Gastroesophageal sphincter (tissue), 4 donors: ENCODE measurements at regions not wholly inside any gene's neighbourhood (a gene's known extent, or its start where the extent isn't known, plus 50 kb on each side); places are given as distances from the start of the nearest gene placed in this dataset.

ENCODE experiments used
- ATAC-seq: fragments of 150-250 bp; one replicate; pipeline ENCODE4 v1.9.1; 2016; ENCODE audit warnings: mild to moderate bottlenecking, moderate library complexity
- H3K27ac ChIP-seq, 4 donors: fragments of 200-600 bp; sonication (generic) in 3 of 4; 1 replicate in 3 of 4; 2 replicates in 1 of 4; pipeline ENCODE4 v1.5.1; 2016 to 2019
- H3K27me3 ChIP-seq: fragments of 200-600 bp; sonication (generic); one replicate; pipeline ENCODE4 v1.5.1; 2019
- H3K36me3 ChIP-seq, 2 donors: fragments of 200-600 bp; sonication (generic); one replicate each; pipeline ENCODE4 v1.5.1; 2019; ENCODE audit warnings: control low read depth in 1 of 2
- H3K4me1 ChIP-seq, 3 donors: fragments of 200-600 bp; sonication (generic); 1 replicate in 2 of 3; 2 replicates in 1 of 3; pipeline ENCODE4 v1.5.1; 2016 to 2019; ENCODE audit warnings: control low read depth in 2 of 3
- H3K4me3 ChIP-seq, 2 donors: fragments of 200-600 bp; sonication (generic); one replicate each; pipeline ENCODE4 v1.5.1; 2019; ENCODE audit warnings: mild to moderate bottlenecking in 1 of 2, moderate library complexity in 1 of 2
- H3K9me3 ChIP-seq, 3 donors: fragments of 200-600 bp; sonication (generic); one replicate each; pipeline ENCODE4 v1.5.1; 2017 to 2019; ENCODE audit warnings: control low read depth in 2 of 3
- EP300 ChIP-seq: sonication (generic); formaldehyde crosslinking; IDR thresholded peaks from one replicate; pipeline ENCODE4 v1.6.1; 2017; ENCODE audit warnings: antibody characterized with exemption, mild to moderate bottlenecking
- POLR2A ChIP-seq, 2 donors: fragments of 450-650 bp; IDR thresholded peaks; one replicate each; pipeline ENCODE4 v1.6.1; 2017; ENCODE audit warnings: antibody characterized with exemption in 2 of 2, mild to moderate bottlenecking in 2 of 2, moderate library complexity in 1 of 2
- POLR2AphosphoS5 ChIP-seq: sonication (generic); formaldehyde crosslinking; IDR thresholded peaks from one replicate; pipeline ENCODE4 v1.6.1; 2017; ENCODE audit warnings: antibody characterized with exemption
- WGBS, 2 donors: methylation state at CpG; one replicate each; pipeline ENCODE4 v1.1.5; 2018; ENCODE audit warnings: low coverage in 1 of 2; 5-methylcytosine and 5-hydroxymethylcytosine counted together
- TF ChIP-seq, protein P1 (sequence below), 4 experiments: fragments of 200-600 bp in 2 of 4; fragments of 450-650 bp in 2 of 4; sonication (generic) in 1 of 4; IDR thresholded peaks; one replicate each; pipeline ENCODE4 v1.5.1; 2017 to 2019; ENCODE audit warnings: antibody characterized with exemption in 4 of 4, mild to moderate bottlenecking in 2 of 4, moderate library complexity in 2 of 4

DNA sequence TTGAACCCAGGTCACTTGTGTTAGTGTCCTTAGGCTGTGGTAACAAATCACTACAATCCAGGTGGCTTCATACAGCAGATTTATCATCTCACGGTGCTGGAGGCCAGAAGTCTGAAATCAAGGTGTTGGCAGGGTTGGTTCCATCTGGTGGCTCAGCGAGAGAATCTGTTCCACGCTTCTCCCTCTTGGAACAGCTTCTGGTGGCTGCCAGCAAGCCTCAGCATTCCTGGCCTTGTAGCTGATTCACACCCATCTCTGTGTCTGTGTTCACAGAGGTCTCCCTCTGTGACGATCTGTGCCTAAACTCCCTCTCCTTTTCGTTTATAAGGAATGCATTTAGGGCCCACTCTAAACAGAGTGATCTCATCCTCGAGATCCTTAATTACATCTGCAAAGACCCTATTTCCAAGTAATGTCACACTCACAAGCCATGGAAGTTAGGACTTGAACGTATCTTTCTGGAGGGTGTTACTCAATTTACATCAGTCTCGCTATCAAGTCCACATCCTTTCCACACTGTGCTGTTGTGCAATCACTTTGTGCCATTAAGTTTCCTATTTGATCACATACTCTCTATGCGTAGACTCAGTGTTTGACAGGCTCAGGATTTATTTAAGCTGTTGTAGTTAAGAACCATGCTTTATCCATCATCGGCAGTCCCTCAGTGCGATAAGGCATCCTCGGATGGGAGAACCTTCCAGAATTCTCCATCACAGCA lies 164.4 kb downstream of the SOCS6 start:
- Histone ChIP-seq H3K36me3 (no peaks in the 10 kb centered on the region), H3K4me3 (no peak overlapping the region), H3K27ac (no peak overlapping the region), H3K4me1 (peaks cover 0 to 4% (median 0%) of the 10 kb centered on the region in 3 donors), H3K9me3 (no peaks in the 10 kb centered on the region), H3K27me3 (peaks cover 36% of the 10 kb centered on the region)
- TF ChIP-seq EP300, result no peak
- 62 to 68% methylated on average over 4 to 12 of the region's 12 CpGs for WGBS, 2 donors
- no peak for ATAC-seq

DNA sequence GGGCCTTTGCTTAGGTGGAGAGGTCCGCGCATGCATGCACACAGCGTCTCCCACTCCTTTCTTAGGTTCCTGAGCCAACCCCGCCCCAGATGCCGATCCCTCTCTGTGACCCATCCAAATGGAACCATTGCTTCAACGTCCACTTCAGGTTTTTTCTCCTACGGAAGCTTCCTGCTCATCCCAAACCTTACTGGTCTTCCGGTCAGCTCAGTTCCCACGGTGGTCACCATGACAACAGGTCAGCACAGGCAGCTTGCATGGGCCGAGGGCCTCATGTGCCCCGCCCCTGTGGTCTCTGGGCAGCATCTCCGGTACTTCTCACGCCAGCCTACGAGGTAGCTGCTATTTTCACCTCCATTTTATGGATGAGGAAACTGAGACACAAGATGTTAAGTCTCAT lies 163.7 kb downstream of the SOCS6 start:
- Histone ChIP-seq H3K27ac (no peak overlapping the region), H3K4me3 (no peak overlapping the region), H3K27me3 (peaks cover 29% of the 10 kb centered on the region), H3K9me3 (no peaks in the 10 kb centered on the region), H3K36me3 (no peaks in the 10 kb centered on the region), H3K4me1 (peaks cover 0 to 4% (median 0%) of the 10 kb centered on the region in 3 donors)
- TF ChIP-seq, protein P1, sequence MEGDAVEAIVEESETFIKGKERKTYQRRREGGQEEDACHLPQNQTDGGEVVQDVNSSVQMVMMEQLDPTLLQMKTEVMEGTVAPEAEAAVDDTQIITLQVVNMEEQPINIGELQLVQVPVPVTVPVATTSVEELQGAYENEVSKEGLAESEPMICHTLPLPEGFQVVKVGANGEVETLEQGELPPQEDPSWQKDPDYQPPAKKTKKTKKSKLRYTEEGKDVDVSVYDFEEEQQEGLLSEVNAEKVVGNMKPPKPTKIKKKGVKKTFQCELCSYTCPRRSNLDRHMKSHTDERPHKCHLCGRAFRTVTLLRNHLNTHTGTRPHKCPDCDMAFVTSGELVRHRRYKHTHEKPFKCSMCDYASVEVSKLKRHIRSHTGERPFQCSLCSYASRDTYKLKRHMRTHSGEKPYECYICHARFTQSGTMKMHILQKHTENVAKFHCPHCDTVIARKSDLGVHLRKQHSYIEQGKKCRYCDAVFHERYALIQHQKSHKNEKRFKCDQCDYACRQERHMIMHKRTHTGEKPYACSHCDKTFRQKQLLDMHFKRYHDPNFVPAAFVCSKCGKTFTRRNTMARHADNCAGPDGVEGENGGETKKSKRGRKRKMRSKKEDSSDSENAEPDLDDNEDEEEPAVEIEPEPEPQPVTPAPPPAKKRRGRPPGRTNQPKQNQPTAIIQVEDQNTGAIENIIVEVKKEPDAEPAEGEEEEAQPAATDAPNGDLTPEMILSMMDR (IDR thresholded peaks at IDR 0.05), result no peak
- no peak for TF ChIP-seq POLR2A (IDR thresholded peaks at IDR 0.05)
- no peak for TF ChIP-seq POLR2AphosphoS5
- TF ChIP-seq EP300, result no peak
- 66 to 81% methylated on average over 9 of the region's 14 CpGs for WGBS, 2 donors
- no peak for ATAC-seq

DNA sequence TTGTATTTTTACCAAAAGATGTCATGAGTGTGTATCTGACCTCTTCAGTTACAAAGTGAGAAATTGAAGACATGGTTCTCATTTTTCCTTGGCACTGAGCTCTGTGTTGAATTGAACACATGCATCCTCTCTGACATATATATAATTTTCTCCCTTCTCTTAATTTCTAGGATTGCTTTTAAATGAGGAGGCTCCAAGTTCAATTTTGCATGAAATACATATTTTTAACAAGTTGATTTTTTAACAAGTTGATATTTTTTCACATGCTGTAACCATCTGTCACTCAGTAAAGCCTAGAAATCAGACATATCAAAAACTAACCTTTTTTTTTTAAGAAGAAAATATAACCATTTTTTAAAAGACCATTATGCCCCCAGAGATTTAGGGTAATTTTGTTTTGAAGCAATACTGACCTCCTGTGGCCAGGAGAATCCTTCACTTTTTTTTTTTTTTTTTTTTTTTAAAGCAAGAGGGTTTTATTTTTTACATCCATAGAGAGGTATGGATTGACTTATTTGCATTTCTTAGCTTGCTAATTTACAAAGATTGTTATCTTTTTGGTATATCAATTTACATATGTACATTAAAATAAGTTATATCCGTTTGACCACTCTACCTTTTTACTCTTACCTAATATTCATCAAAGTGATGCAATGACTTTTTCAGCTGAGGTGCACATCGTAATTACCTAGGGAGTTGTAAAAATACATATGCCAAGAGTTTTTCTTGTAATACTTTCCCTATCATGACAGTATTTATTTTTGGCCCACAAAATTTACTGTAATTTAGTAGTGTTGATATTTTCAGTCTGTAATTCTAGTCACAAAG lies 161.8 kb downstream of the SOCS6 start:
- Histone ChIP-seq H3K4me3 (no peak overlapping the region), H3K36me3 (no peaks in the 10 kb centered on the region), H3K4me1 (peaks cover 0 to 4% (median 0%) of the 10 kb centered on the region in 3 donors), H3K27ac (no peak overlapping the region), H3K27me3 (peaks cover 24% of the 10 kb centered on the region), H3K9me3 (no peaks in the 10 kb centered on the region)
- ATAC-seq, result no peak
- TF ChIP-seq POLR2A (IDR thresholded peaks at IDR 0.05) (no peak), EP300 (no peak), POLR2AphosphoS5 (no peak)
- TF ChIP-seq, protein P1 (IDR thresholded peaks at IDR 0.05), result no peak
- 32 to 47% methylated on average over 2 of the region's 2 CpGs for WGBS, 2 donors

DNA sequence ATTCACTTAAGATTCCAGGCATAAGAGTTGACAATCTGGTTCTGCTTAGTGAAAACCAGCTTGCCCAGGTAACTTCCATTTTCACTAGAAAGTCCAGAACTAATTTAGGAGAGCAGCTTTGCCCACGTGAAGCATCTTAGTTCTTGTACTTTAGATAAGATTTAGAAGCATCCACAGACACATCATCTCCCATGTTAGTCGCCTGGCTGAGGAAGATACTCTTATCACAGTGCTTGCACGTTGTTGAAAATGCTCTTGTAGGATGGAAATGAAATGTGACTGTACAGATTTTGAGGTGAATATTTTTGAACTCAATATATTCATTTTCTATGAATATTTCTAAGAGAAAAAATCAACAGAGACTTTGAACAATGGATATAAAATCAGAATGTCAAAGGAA lies 159.7 kb downstream of the SOCS6 start:
- TF ChIP-seq EP300, result no peak
- no peak for TF ChIP-seq POLR2AphosphoS5
- no peak for TF ChIP-seq POLR2A (IDR thresholded peaks at IDR 0.05)
- TF ChIP-seq, protein P1 (IDR thresholded peaks at IDR 0.05), result no peak

DNA sequence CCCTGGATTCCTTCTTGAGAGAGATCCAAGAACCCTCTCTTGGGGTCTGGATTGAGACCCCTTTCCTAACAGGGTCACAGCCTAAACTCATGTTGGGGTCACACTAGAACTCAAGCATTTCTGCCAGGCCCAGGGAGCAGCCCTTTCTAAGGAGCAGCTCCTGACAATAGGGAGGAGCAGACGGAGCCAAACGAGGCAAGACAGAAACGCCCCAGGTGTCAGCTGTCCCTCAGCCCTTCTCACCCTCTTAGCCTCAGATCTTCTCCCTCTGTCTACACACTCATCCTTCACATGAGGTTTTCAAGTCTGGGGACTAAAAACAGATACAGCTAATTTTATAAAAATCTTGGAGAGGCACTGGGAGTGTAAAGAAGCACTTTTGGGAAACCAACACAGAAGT lies 157.2 kb downstream of the SOCS6 start:
- TF ChIP-seq, protein P1 (IDR thresholded peaks at IDR 0.05), result no peak
- TF ChIP-seq POLR2A (IDR thresholded peaks at IDR 0.05) (no peak), POLR2AphosphoS5 (no peak), EP300 (no peak)
- Histone ChIP-seq H3K27ac (no peak overlapping the region), H3K4me1 (no peaks in the 10 kb centered on the region), H3K27me3 (peaks cover 11% of the 10 kb centered on the region), H3K36me3 (no peaks in the 10 kb centered on the region), H3K9me3 (peaks cover 0 to 26% (median 0%) of the 10 kb centered on the region in 3 donors), H3K4me3 (no peak overlapping the region)
- no peak for ATAC-seq
- 49 to 70% methylated on average over 2 to 3 of the region's 3 CpGs for WGBS, 2 donors

More for the DNA sequence above, 159.7 kb downstream of the SOCS6 start:
- no peaks in the 10 kb centered on the region for H3K4me1 ChIP-seq
- no peaks in the 10 kb centered on the region for H3K36me3 ChIP-seq
- H3K4me3 ChIP-seq, result no peak overlapping the region
- peaks cover 24% of the 10 kb centered on the region for H3K27me3 ChIP-seq
- WGBS, 2 donors, result 39 to 53% methylated on average over 2 to 3 of the region's 3 CpGs
- H3K9me3 ChIP-seq, result peaks cover 0 to 11% (median 0%) of the 10 kb centered on the region in 3 donors
- no peak overlapping the region for H3K27ac ChIP-seq
- ATAC-seq, result no peak
